Testis (tissue), 2 donors: ENCODE measurements at regions not wholly inside any gene's neighbourhood (a gene's known extent, or its start where the extent isn't known, plus 50 kb on each side); places are given as distances from the start of the nearest gene placed in this dataset.

Source experiments
- DNase-seq: peaks from one replicate; pipeline ENCODE4 v3.0.0-alpha.2; 2019
- H3K27ac ChIP-seq, 2 donors: fragments of 200-600 bp; sonication (generic); one replicate each; pipeline ENCODE4 v1.5.1; 2019
- H3K27me3 ChIP-seq: fragments of 200-600 bp; sonication (generic); one replicate; pipeline ENCODE4 v1.5.1; 2019
- H3K36me3 ChIP-seq: fragments of 200-600 bp; sonication (generic); one replicate; pipeline ENCODE4 v1.5.1; 2017; ENCODE audit warnings: low read depth; ENCODE audit errors: missing control alignments
- H3K4me1 ChIP-seq: fragments of 200-600 bp; sonication (generic); one replicate; pipeline ENCODE4 v1.5.1; 2019
- H3K4me3 ChIP-seq, 2 donors: fragments of 200-600 bp; sonication (generic); one replicate each; pipeline ENCODE4 v1.5.1; 2017 to 2019
- H3K9me3 ChIP-seq: fragments of 200-600 bp; sonication (generic); one replicate; pipeline ENCODE4 v1.5.1; 2017
- POLR2A ChIP-seq: fragments of 450-650 bp; IDR thresholded peaks from one replicate; pipeline ENCODE4 v1.6.1; 2017; ENCODE audit warnings: antibody characterized with exemption, mild to moderate bottlenecking, moderate library complexity
- WGBS, 2 donors: methylation state at CpG; one replicate each; pipeline ENCODE4 v1.1.5; 2018; 5-methylcytosine and 5-hydroxymethylcytosine counted together
- intact Hi-C: fragments of 100-400 bp; cut with DNase I; formaldehyde crosslinking; loops from one replicate; pipeline ENCODE4 v1.15.1; 2023; ENCODE audit warnings: low total_unique reads
- TF ChIP-seq, protein P1 (sequence below), 3 experiments: fragments of 450-650 bp in 2 of 3; fragments of 200-600 bp in 1 of 3; sonication (generic) in 1 of 3; IDR thresholded peaks; one replicate each; pipeline ENCODE4 v1.5.1; 2016 to 2019; ENCODE audit warnings: antibody characterized with exemption in 3 of 3, mild to moderate bottlenecking in 2 of 3, moderate library complexity in 1 of 3

DNA sequence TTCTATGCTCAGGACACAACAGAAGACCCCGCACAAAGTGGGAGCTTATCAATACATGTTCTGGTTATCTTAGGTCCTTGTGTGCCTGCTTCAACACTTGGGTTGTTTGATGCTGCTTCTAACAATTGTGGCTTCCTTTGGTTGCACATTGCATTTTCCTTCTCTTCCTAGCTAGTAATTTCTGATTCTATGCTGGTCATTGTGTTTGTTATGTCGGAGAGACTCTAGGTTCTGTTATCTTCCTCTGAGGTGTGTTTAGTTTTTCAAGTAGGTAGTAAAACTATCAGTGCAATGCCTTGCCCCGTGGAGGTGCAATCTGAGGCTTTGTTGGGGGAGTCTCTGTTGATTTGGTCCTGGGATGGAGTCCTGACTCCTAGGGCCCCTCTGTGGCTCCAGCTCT is 414.2 kb downstream of the SHANK2 start:
- Histone ChIP-seq H3K27ac (no peak overlapping the region), H3K4me3 (no peak overlapping the region), H3K27me3 (no peaks in the 10 kb centered on the region), H3K4me1 (no peaks in the 10 kb centered on the region), H3K36me3 (no peaks in the 10 kb centered on the region), H3K9me3 (no peaks in the 10 kb centered on the region)
- 87 to 97% methylated on average over 3 of the region's 3 CpGs for WGBS, 2 donors
- no peak for DNase-seq
- intact Hi-C loops = no loop called here
- no peak for TF ChIP-seq POLR2A
- TF ChIP-seq, protein P1, sequence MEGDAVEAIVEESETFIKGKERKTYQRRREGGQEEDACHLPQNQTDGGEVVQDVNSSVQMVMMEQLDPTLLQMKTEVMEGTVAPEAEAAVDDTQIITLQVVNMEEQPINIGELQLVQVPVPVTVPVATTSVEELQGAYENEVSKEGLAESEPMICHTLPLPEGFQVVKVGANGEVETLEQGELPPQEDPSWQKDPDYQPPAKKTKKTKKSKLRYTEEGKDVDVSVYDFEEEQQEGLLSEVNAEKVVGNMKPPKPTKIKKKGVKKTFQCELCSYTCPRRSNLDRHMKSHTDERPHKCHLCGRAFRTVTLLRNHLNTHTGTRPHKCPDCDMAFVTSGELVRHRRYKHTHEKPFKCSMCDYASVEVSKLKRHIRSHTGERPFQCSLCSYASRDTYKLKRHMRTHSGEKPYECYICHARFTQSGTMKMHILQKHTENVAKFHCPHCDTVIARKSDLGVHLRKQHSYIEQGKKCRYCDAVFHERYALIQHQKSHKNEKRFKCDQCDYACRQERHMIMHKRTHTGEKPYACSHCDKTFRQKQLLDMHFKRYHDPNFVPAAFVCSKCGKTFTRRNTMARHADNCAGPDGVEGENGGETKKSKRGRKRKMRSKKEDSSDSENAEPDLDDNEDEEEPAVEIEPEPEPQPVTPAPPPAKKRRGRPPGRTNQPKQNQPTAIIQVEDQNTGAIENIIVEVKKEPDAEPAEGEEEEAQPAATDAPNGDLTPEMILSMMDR (IDR thresholded peaks at IDR 0.05) = no peak

- intact Hi-C loops = no loop called here
- no peak overlapping the region for H3K4me3 ChIP-seq
- H3K9me3 ChIP-seq = no peaks in the 10 kb centered on the region
- TF ChIP-seq, protein P1 (IDR thresholded peaks at IDR 0.05) = no peak
- TF ChIP-seq POLR2A = no peak
- 85 to 94% methylated on average over 5 to 10 of the region's 10 CpGs for WGBS, 2 donors
- no peaks in the 10 kb centered on the region for H3K4me1 ChIP-seq
- no peak for DNase-seq
- no peaks in the 10 kb centered on the region for H3K27me3 ChIP-seq
- no peak overlapping the region for H3K27ac ChIP-seq
- no peaks in the 10 kb centered on the region for H3K36me3 ChIP-seq
These were observed 412.5 kb downstream of the SHANK2 start for GRCh38 chr11:70839851-70840250.

DNA sequence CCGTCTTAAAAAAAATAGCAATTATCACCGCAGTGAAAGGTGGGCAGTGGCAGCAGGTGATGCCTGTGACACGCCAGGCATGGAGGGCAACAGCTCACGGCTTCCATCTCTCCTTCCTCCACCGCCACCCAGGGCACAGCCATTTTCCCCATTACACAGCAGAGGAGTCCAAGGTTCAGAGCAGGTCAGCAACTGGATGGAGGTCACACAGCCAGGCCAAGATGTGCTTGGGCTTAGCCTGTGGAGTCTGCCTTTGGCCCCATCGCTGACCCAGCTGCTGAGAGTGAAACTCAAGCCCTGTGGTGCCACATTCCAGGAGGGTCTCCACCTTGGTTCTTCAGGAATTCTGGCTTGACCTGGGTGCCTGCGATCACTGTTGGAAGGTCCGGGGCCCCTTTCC is 411.1 kb downstream of the SHANK2 start:
- no peak overlapping the region for H3K27ac ChIP-seq
- no peak overlapping the region for H3K4me3 ChIP-seq
- 97% methylated on average over 4 to 8 of the region's 8 CpGs for WGBS, 2 donors
- H3K36me3 ChIP-seq = no peaks in the 10 kb centered on the region
- no peak for DNase-seq
- intact Hi-C loops = no loop called here
- no peaks in the 10 kb centered on the region for H3K4me1 ChIP-seq
- no peaks in the 10 kb centered on the region for H3K9me3 ChIP-seq
- TF ChIP-seq POLR2A = no peak
- TF ChIP-seq, protein P1 (IDR thresholded peaks at IDR 0.05) = no peak
- H3K27me3 ChIP-seq = no peaks in the 10 kb centered on the region

DNA sequence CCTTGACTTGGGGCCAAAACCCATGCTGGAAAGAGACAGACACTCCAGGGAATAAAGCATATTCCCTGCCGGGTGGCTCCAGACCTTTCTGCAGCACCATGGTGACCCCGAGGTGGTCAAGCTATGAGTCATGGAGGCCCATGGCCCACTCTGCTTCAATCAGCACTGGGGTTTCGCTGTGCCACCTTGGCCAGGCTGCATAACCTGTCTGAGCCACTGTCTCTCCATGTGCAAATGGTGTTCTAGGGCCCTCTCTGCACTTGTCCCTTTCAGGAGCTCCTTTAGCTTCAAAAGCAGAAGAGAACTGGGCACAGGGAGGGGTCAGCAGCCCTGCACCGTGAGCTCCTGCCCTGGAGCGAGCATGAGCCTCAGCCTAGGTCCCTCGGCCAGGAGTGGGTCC is 410.1 kb downstream of the SHANK2 start:
- DNase-seq = no peak
- intact Hi-C loops = no loop called here
- WGBS, 2 donors = 89 to 90% methylated on average over 5 to 6 of the region's 6 CpGs

DNA sequence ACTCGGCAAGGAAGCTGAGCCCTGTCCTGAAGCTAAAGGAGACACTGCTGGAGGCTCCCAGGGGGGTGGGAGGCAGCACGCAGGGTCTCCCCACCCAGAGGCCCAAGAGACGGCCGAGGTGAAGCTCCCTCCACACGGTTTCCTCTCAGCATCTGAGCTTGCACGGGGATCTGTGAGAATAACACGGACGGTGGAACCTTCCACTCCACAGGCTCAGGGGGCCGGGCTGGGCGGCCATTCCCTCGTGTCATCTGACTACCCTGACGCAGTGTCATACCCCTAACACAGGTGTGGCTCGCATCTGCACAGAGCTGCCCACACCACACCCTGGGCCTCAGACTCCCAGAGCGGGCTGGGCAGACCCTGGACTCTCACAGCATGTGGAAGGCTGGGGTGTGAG is 409.7 kb downstream of the SHANK2 start:
- no peak overlapping the region for H3K4me3 ChIP-seq
- WGBS, 2 donors = 91 to 100% methylated on average over 6 to 14 of the region's 14 CpGs

More for the DNA sequence above, 410.1 kb downstream of the SHANK2 start:
- TF ChIP-seq POLR2A = no peak
- TF ChIP-seq, protein P1 (IDR thresholded peaks at IDR 0.05) = no peak
- no peaks in the 10 kb centered on the region for H3K9me3 ChIP-seq
- H3K36me3 ChIP-seq = no peaks in the 10 kb centered on the region
- H3K27ac ChIP-seq = no peak overlapping the region
- no peaks in the 10 kb centered on the region for H3K27me3 ChIP-seq
- no peaks in the 10 kb centered on the region for H3K4me1 ChIP-seq
- no peak overlapping the region for H3K4me3 ChIP-seq

More for the DNA sequence above, 409.7 kb downstream of the SHANK2 start:
- TF ChIP-seq POLR2A = no peak
- TF ChIP-seq, protein P1 (IDR thresholded peaks at IDR 0.05) = no peak
- H3K4me1 ChIP-seq = no peaks in the 10 kb centered on the region
- no peaks in the 10 kb centered on the region for H3K36me3 ChIP-seq
- no peak for DNase-seq
- intact Hi-C loops = no loop called here
- H3K27me3 ChIP-seq = no peaks in the 10 kb centered on the region
- H3K9me3 ChIP-seq = no peaks in the 10 kb centered on the region
- no peak overlapping the region for H3K27ac ChIP-seq
